Smooth muscle cell (in vitro differentiated cells): ENCODE measurements at regions not wholly inside any gene's neighbourhood (a gene's known extent, or its start where the extent isn't known, plus 50 kb on each side); places are given as distances from the start of the nearest gene placed in this dataset.
"Not testable (repeated sequence)": the region's sequence is repeated elsewhere in the genome, so short reads cannot be mapped to it uniquely, and the experiment has no call there.

Experiments
- DNase-seq: peaks from one replicate; lab custom pipeline; 2025; ENCODE audit not compliant: unreplicated experiment; lab: John Stamatoyannopoulos, UW
- H2AFZ ChIP-seq: fragments of 200-600 bp; sonication (generic); 2 replicates; pipeline ENCODE4 v1.6.0; 2016; ENCODE audit warnings: antibody characterized with exemption, low read depth, mild to moderate bottlenecking
- H3F3A ChIP-seq: fragments of 200-600 bp; sonication (generic); 2 replicates; pipeline ENCODE4 v1.6.0; 2017; ENCODE audit warnings: antibody characterized with exemption, low read depth
- H3K27ac ChIP-seq: fragments of 200-600 bp; sonication (generic); 2 replicates; pipeline ENCODE4 v1.5.1; 2016; ENCODE audit warnings: low read depth, mild to moderate bottlenecking
- H3K27me3 ChIP-seq: fragments of 200-600 bp; sonication (generic); 2 replicates; pipeline ENCODE4 v1.6.1; 2016; ENCODE audit warnings: low read depth, mild to moderate bottlenecking
- H3K36me3 ChIP-seq: fragments of 200-600 bp; sonication (generic); 2 replicates; pipeline ENCODE4 v1.5.1; 2016; ENCODE audit warnings: low read depth
- H3K4me1 ChIP-seq: fragments of 200-600 bp; sonication (generic); 2 replicates; pipeline ENCODE4 v1.5.1; 2016; ENCODE audit warnings: low read depth
- H3K4me2 ChIP-seq: fragments of 200-600 bp; sonication (generic); 2 replicates; pipeline ENCODE4 v1.6.0; 2016; ENCODE audit warnings: mild to moderate bottlenecking
- H3K4me3 ChIP-seq: fragments of 200-600 bp; sonication (generic); 2 replicates; pipeline ENCODE4 v1.5.1; 2016; ENCODE audit warnings: mild to moderate bottlenecking
- H3K79me2 ChIP-seq: fragments of 200-600 bp; sonication (generic); 2 replicates; pipeline ENCODE4 v1.6.0; 2016; ENCODE audit warnings: low read depth, mild to moderate bottlenecking
- H3K9ac ChIP-seq: fragments of 200-600 bp; sonication (generic); 2 replicates; pipeline ENCODE4 v1.6.0; 2016; ENCODE audit warnings: low read depth
- H3K9me3 ChIP-seq: fragments of 200-600 bp; sonication (generic); replicated peaks from 2 replicates; pipeline ENCODE4 v1.5.1; 2016; ENCODE audit warnings: low read depth
- H4K20me1 ChIP-seq: fragments of 200-600 bp; sonication (generic); 2 replicates; pipeline ENCODE4 v1.6.0; 2016; ENCODE audit warnings: low read depth
- CTCF ChIP-seq: fragments of 200-600 bp; sonication (generic); IDR thresholded peaks from 2 replicates; pipeline ENCODE4 v1.5.1; 2017; ENCODE audit warnings: borderline replicate concordance, mild to moderate bottlenecking, antibody characterized with exemption; ENCODE audit not compliant: insufficient read depth, poor library complexity, severe bottlenecking
- WGBS: methylation state at CpG from one replicate; pipeline ENCODE4 v1.1.7; 2016; ENCODE audit warnings: low lambda C conversion rate; 5-methylcytosine and 5-hydroxymethylcytosine counted together

GRCh38 chr9:74173284-74173683 is 323.9 kb upstream of the RORB start:
- Histone ChIP-seq H3K27me3 (no peaks in the 10 kb centered on the region), H3K4me2 (no peak overlapping the region), H3K4me3 (no peak overlapping the region), H3K9me3 (no peaks in the 10 kb centered on the region), H3K79me2 (no peaks in the 10 kb centered on the region), H3K9ac (no peak overlapping the region), H3K27ac (no peak overlapping the region), H3F3A (no peaks in the 10 kb centered on the region), H3K4me1 (no peaks in the 10 kb centered on the region), H3K36me3 (no peaks in the 10 kb centered on the region), H4K20me1 (no peaks in the 10 kb centered on the region), H2AFZ (no peak overlapping the region)
- WGBS: 92% methylated on average over 5 of the region's 5 CpGs
- no peak for TF ChIP-seq CTCF
- DNase-seq: no peak

GRCh38 chr9:74197771-74198170 is 299.4 kb upstream of the RORB start:
- not testable (repeated sequence) for H3K27ac ChIP-seq, DNase-seq, H3K9me3 ChIP-seq, H3K27me3 ChIP-seq, H3F3A ChIP-seq, H2AFZ ChIP-seq, H3K4me3 ChIP-seq, H3K36me3 ChIP-seq, H3K79me2 ChIP-seq, H3K9ac ChIP-seq, H4K20me1 ChIP-seq, H3K4me2 ChIP-seq
- peaks cover 11% of the 10 kb centered on the region for H3K4me1 ChIP-seq
- WGBS: over 99% methylated on average over 7 of the region's 24 CpGs

GRCh38 chr9:74205056-74205455 is 292.1 kb upstream of the RORB start:
- H3K27me3 ChIP-seq: no peaks in the 10 kb centered on the region
- H2AFZ ChIP-seq: no peak overlapping the region
- DNase-seq: no peak
- no peak overlapping the region for H3K4me3 ChIP-seq
- H4K20me1 ChIP-seq: no peaks in the 10 kb centered on the region
- H3K4me1 ChIP-seq: no peaks in the 10 kb centered on the region
- H3K36me3 ChIP-seq: no peaks in the 10 kb centered on the region
- 82% methylated on average over 4 of the region's 4 CpGs for WGBS
- no peaks in the 10 kb centered on the region for H3K79me2 ChIP-seq
- no peak overlapping the region for H3K9ac ChIP-seq
- no peak overlapping the region for H3K27ac ChIP-seq
- no peaks in the 10 kb centered on the region for H3K9me3 ChIP-seq
- TF ChIP-seq CTCF: no peak
- H3K4me2 ChIP-seq: no peak overlapping the region
- no peaks in the 10 kb centered on the region for H3F3A ChIP-seq

- Histone ChIP-seq H3K4me2 (no peak overlapping the region), H3K4me3 (no peak overlapping the region), H3K9ac (no peak overlapping the region), H3K9me3 (no peaks in the 10 kb centered on the region), H3K36me3 (no peaks in the 10 kb centered on the region), H3K4me1 (no peaks in the 10 kb centered on the region), H3K79me2 (no peaks in the 10 kb centered on the region), H3K27me3 (no peaks in the 10 kb centered on the region), H4K20me1 (no peaks in the 10 kb centered on the region), H3F3A (no peaks in the 10 kb centered on the region), H3K27ac (no peak overlapping the region), H2AFZ (no peak overlapping the region)
- no peak for DNase-seq
- 99% methylated on average over 3 of the region's 3 CpGs for WGBS
- no peak for TF ChIP-seq CTCF
Observed at GRCh38 chr9:74218385-74219063, 278.6 kb upstream of the RORB start.
